ENCODE measurements at regions not wholly inside any gene's neighbourhood (a gene's known extent, or its start where the extent isn't known, plus 50 kb on each side); places are given as distances from the start of the nearest gene placed in this dataset.

DNA sequence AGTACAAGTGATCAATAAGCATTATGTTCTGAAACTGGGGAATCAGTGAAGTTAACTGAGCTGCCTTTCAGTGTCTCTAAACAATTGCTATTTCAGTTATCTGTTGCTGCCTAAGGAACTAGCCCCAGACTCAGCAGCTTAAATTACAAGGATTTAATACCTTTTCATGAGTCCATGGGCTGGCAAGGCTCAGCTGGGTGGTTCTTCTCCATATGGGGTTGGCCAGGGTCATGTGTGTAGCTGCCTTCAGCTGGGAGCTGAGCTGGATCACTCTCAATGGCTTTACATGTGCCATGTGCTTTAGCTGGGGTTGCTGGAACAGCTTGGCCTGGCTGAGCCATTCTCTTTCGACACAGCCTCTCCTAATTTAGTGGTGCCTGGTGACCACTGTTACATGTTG lies 295.0 kb upstream of the NCAM1 start:
- no peak for DNase-seq (ENCODE audit: low spot score)
- Mint-ChIP-seq H3K4me1 (peaks cover 5% of the 10 kb centered on the region), H3K27ac (no peak overlapping the region), H3K27me3 (ENCODE audit: low read depth) (no peaks in the 10 kb centered on the region; the same call in 1 of the 2 replicates), H3K9me3 (peaks cover 14% of the 10 kb centered on the region), H3K36me3 (no peaks in the 10 kb centered on the region), H3K4me3 (no peak overlapping the region)
- TF ChIP-seq, protein P1, sequence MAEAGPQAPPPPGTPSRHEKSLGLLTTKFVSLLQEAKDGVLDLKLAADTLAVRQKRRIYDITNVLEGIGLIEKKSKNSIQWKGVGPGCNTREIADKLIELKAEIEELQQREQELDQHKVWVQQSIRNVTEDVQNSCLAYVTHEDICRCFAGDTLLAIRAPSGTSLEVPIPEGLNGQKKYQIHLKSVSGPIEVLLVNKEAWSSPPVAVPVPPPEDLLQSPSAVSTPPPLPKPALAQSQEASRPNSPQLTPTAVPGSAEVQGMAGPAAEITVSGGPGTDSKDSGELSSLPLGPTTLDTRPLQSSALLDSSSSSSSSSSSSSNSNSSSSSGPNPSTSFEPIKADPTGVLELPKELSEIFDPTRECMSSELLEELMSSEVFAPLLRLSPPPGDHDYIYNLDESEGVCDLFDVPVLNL (CRISPR knock-in tag; IDR thresholded peaks at IDR 0.05; ENCODE audit: borderline replicate concordance, low read depth) = no peak
- TF ChIP-seq CBFB (CRISPR knock-in tag; IDR thresholded peaks at IDR 0.05; ENCODE audit: low read depth) (no peak), ZNF219 (CRISPR knock-in tag; IDR thresholded peaks at IDR 0.05; ENCODE audit: borderline replicate concordance) (no peak), ETV6 (CRISPR knock-in tag; IDR thresholded peaks at IDR 0.05) (no peak), ZNF121 (CRISPR knock-in tag; IDR thresholded peaks at IDR 0.05) (no peak), JAZF1 (CRISPR knock-in tag; IDR thresholded peaks at IDR 0.05) (no peak), FOXK1 (CRISPR knock-in tag; IDR thresholded peaks at IDR 0.05) (no peak), TP53 (CRISPR knock-in tag; IDR thresholded peaks at IDR 0.05) (no peak), EMX1 (CRISPR knock-in tag; IDR thresholded peaks at IDR 0.05) (no peak), CREB1 (CRISPR knock-in tag; IDR thresholded peaks at IDR 0.05) (no peak), TEAD4 (CRISPR knock-in tag; IDR thresholded peaks at IDR 0.05) (no peak), MXD4 (CRISPR knock-in tag; IDR thresholded peaks at IDR 0.05; ENCODE audit: borderline replicate concordance) (no peak), KAT7 (CRISPR knock-in tag; IDR thresholded peaks at IDR 0.05; ENCODE audit: borderline replicate concordance) (no peak)
- TF ChIP-seq, protein P2, sequence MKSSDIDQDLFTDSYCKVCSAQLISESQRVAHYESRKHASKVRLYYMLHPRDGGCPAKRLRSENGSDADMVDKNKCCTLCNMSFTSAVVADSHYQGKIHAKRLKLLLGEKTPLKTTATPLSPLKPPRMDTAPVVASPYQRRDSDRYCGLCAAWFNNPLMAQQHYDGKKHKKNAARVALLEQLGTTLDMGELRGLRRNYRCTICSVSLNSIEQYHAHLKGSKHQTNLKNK (CRISPR knock-in tag; IDR thresholded peaks at IDR 0.05) = no peak
- TF ChIP-seq, protein P3, sequence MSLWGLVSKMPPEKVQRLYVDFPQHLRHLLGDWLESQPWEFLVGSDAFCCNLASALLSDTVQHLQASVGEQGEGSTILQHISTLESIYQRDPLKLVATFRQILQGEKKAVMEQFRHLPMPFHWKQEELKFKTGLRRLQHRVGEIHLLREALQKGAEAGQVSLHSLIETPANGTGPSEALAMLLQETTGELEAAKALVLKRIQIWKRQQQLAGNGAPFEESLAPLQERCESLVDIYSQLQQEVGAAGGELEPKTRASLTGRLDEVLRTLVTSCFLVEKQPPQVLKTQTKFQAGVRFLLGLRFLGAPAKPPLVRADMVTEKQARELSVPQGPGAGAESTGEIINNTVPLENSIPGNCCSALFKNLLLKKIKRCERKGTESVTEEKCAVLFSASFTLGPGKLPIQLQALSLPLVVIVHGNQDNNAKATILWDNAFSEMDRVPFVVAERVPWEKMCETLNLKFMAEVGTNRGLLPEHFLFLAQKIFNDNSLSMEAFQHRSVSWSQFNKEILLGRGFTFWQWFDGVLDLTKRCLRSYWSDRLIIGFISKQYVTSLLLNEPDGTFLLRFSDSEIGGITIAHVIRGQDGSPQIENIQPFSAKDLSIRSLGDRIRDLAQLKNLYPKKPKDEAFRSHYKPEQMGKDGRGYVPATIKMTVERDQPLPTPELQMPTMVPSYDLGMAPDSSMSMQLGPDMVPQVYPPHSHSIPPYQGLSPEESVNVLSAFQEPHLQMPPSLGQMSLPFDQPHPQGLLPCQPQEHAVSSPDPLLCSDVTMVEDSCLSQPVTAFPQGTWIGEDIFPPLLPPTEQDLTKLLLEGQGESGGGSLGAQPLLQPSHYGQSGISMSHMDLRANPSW (CRISPR knock-in tag; conservative IDR thresholded peaks at IDR 0.05; ENCODE audit: low read depth) = no peak
- TF ChIP-seq, protein P4, sequence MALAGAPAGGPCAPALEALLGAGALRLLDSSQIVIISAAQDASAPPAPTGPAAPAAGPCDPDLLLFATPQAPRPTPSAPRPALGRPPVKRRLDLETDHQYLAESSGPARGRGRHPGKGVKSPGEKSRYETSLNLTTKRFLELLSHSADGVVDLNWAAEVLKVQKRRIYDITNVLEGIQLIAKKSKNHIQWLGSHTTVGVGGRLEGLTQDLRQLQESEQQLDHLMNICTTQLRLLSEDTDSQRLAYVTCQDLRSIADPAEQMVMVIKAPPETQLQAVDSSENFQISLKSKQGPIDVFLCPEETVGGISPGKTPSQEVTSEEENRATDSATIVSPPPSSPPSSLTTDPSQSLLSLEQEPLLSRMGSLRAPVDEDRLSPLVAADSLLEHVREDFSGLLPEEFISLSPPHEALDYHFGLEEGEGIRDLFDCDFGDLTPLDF (CRISPR knock-in tag; IDR thresholded peaks at IDR 0.05) = no peak
- TF ChIP-seq, protein P5, sequence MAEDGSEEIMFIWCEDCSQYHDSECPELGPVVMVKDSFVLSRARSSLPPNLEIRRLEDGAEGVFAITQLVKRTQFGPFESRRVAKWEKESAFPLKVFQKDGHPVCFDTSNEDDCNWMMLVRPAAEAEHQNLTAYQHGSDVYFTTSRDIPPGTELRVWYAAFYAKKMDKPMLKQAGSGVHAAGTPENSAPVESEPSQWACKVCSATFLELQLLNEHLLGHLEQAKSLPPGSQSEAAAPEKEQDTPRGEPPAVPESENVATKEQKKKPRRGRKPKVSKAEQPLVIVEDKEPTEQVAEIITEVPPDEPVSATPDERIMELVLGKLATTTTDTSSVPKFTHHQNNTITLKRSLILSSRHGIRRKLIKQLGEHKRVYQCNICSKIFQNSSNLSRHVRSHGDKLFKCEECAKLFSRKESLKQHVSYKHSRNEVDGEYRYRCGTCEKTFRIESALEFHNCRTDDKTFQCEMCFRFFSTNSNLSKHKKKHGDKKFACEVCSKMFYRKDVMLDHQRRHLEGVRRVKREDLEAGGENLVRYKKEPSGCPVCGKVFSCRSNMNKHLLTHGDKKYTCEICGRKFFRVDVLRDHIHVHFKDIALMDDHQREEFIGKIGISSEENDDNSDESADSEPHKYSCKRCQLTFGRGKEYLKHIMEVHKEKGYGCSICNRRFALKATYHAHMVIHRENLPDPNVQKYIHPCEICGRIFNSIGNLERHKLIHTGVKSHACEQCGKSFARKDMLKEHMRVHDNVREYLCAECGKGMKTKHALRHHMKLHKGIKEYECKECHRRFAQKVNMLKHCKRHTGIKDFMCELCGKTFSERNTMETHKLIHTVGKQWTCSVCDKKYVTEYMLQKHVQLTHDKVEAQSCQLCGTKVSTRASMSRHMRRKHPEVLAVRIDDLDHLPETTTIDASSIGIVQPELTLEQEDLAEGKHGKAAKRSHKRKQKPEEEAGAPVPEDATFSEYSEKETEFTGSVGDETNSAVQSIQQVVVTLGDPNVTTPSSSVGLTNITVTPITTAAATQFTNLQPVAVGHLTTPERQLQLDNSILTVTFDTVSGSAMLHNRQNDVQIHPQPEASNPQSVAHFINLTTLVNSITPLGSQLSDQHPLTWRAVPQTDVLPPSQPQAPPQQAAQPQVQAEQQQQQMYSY (CRISPR knock-in tag; IDR thresholded peaks at IDR 0.05) = no peak
- TF ChIP-seq, protein P6, sequence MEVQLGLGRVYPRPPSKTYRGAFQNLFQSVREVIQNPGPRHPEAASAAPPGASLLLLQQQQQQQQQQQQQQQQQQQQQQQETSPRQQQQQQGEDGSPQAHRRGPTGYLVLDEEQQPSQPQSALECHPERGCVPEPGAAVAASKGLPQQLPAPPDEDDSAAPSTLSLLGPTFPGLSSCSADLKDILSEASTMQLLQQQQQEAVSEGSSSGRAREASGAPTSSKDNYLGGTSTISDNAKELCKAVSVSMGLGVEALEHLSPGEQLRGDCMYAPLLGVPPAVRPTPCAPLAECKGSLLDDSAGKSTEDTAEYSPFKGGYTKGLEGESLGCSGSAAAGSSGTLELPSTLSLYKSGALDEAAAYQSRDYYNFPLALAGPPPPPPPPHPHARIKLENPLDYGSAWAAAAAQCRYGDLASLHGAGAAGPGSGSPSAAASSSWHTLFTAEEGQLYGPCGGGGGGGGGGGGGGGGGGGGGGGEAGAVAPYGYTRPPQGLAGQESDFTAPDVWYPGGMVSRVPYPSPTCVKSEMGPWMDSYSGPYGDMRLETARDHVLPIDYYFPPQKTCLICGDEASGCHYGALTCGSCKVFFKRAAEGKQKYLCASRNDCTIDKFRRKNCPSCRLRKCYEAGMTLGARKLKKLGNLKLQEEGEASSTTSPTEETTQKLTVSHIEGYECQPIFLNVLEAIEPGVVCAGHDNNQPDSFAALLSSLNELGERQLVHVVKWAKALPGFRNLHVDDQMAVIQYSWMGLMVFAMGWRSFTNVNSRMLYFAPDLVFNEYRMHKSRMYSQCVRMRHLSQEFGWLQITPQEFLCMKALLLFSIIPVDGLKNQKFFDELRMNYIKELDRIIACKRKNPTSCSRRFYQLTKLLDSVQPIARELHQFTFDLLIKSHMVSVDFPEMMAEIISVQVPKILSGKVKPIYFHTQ (CRISPR knock-in tag; IDR thresholded peaks at IDR 0.05) = no peak
- TF ChIP-seq, protein P7, sequence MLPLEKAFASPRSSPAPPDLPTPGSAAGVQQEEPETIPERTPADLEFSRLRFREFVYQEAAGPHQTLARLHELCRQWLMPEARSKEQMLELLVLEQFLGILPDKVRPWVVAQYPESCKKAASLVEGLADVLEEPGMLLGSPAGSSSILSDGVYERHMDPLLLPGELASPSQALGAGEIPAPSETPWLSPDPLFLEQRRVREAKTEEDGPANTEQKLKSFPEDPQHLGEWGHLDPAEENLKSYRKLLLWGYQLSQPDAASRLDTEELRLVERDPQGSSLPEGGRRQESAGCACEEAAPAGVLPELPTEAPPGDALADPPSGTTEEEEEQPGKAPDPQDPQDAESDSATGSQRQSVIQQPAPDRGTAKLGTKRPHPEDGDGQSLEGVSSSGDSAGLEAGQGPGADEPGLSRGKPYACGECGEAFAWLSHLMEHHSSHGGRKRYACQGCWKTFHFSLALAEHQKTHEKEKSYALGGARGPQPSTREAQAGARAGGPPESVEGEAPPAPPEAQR (CRISPR knock-in tag; IDR thresholded peaks at IDR 0.05) = no peak
- ATAC-seq = no peak
- CTCF ChIA-PET = interaction anchor here (0.5 to 0.6 kb wide), 2 partner anchors 78 to 417 kb away, joined by 3 to 4 read pairs; no protein-coding TSS in a partner anchor
- POLR2A ChIA-PET = no interaction called here

Data from WTC11 (cell line).